ENCODE measurements at regions not wholly inside any gene's neighbourhood (a gene's known extent, or its start where the extent isn't known, plus 50 kb on each side); places are given as distances from the start of the nearest gene placed in this dataset.
"Not testable (repeated sequence)": the region's sequence is repeated elsewhere in the genome, so short reads cannot be mapped to it uniquely, and the experiment has no call there.

DNA sequence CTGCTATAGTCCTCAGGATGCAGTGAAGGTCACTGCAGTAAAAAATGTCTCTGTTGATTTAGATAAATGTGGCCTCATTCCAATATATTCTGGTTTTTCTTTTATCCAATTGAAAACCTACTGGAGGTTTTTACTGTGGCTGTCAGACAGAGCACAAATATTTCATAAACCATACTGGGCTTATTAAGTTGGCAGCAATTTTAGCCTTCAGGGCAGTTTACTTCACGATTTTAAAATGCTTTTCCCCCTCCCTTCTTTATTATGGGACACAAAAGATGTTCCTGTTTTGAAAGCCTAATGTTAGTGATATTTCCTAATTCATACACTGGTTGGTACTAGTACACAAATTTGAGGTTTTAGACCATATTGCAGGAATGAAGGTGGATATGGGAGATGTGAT is 939.4 kb downstream of the C4orf33 start:
- no peaks in the 10 kb centered on the region for H3K79me2 ChIP-seq (ENCODE audit: control insufficient read depth, insufficient read depth, low read length)
- H4K20me1 ChIP-seq (ENCODE audit: control insufficient read depth, extremely low read depth, insufficient read depth, low read length) = no peaks in the 10 kb centered on the region
- no peak overlapping the region for H3K27ac ChIP-seq (ENCODE audit: insufficient read depth, low read length)
- no peak overlapping the region for H3K4me3 ChIP-seq (replicated peaks in 1 of 4; ENCODE audit: control extremely low read depth in 1 of 4, insufficient read depth in 1 of 4, low read depth in 3 of 4, low read length in 4 of 4)
- H3K9ac ChIP-seq (ENCODE audit: insufficient read depth, low read length) = no peak overlapping the region
- no peak overlapping the region for H2AFZ ChIP-seq (ENCODE audit: low read length)
- no peak for DNase-seq (ENCODE audit: low read depth in 2 of 2)
- H3K4me1 ChIP-seq (ENCODE audit: control insufficient read depth, extremely low read depth, insufficient read depth, low read length) = no peaks in the 10 kb centered on the region
- H3K36me3 ChIP-seq (ENCODE audit: control insufficient read depth, insufficient read depth, low read length) = no peaks in the 10 kb centered on the region
- no peaks in the 10 kb centered on the region for H3K9me3 ChIP-seq (ENCODE audit: control insufficient read depth, insufficient read depth, low read depth, low read length)
- H3K27me3 ChIP-seq (ENCODE audit: control insufficient read depth, insufficient read depth, low read length) = no peaks in the 10 kb centered on the region
- TF ChIP-seq CTCF (conservative IDR thresholded peaks at IDR 0.05 in 1 of 2, IDR thresholded peaks at IDR 0.05 in 1 of 2; ENCODE audit: low read depth in 1 of 2, low read length in 2 of 2) = no peak
- TF ChIP-seq EZH2 (IDR thresholded peaks at IDR 0.05; ENCODE audit: low read length, missing control alignments) = no peak
- no peak overlapping the region for H3K4me2 ChIP-seq (ENCODE audit: extremely low read depth, insufficient read depth, low read length)

DNA sequence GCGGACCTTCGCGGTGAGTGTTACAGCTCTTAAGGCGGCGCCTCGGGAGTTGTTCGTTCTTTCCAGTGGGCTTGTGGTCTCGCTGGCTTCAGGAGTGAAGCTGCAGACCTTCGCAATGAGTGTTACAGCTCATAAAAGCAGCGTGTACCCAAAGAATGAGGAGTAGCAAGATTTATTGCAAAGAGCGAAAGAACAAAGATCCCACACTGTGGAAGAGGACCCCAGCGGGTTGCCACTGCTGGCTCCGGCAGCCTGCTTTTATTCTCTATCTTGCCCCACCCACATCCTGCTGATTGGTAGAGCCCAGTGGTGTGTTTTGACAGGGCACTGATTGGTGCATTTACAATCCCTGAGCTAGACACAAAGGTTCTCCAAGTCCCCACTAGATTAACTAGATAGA is 941.9 kb downstream of the C4orf33 start:
- H3K4me3 ChIP-seq (replicated peaks in 1 of 4; ENCODE audit: control extremely low read depth in 1 of 4, insufficient read depth in 1 of 4, low read depth in 3 of 4, low read length in 4 of 4); H3K9me3 ChIP-seq (ENCODE audit: control insufficient read depth, insufficient read depth, low read depth, low read length); DNase-seq (ENCODE audit: low read depth in 2 of 2); H3K27me3 ChIP-seq (ENCODE audit: control insufficient read depth, insufficient read depth, low read length); H3K4me2 ChIP-seq (ENCODE audit: extremely low read depth, insufficient read depth, low read length); H3K36me3 ChIP-seq (ENCODE audit: control insufficient read depth, insufficient read depth, low read length); H3K27ac ChIP-seq (ENCODE audit: insufficient read depth, low read length); H4K20me1 ChIP-seq (ENCODE audit: control insufficient read depth, extremely low read depth, insufficient read depth, low read length); H3K9ac ChIP-seq (ENCODE audit: insufficient read depth, low read length); H3K4me1 ChIP-seq (ENCODE audit: control insufficient read depth, extremely low read depth, insufficient read depth, low read length); H3K79me2 ChIP-seq (ENCODE audit: control insufficient read depth, insufficient read depth, low read length); H2AFZ ChIP-seq (ENCODE audit: low read length): not testable (repeated sequence)

DNA sequence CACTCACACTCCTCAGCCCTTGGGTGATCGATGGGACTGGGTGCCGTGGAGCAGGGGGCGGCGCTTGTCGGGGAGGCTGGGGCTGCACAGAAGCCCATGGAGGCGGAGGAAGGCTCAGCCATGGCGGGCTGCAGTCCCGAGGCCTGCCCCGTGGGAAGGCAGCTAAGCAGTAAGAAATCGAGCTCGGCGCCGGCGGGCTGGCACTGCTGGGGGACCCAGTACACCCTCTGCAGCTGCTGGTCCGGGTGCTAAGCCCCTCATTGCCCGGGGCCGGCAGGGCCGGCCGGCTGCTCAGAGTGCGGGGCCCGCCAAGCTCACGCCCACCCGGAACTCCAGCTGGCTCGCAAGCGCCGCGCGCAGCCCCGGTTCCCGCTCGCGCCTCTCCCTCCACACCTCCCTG is 942.6 kb downstream of the C4orf33 start:
- H3K36me3 ChIP-seq (ENCODE audit: control insufficient read depth, insufficient read depth, low read length); H2AFZ ChIP-seq (ENCODE audit: low read length); H3K79me2 ChIP-seq (ENCODE audit: control insufficient read depth, insufficient read depth, low read length); H3K27ac ChIP-seq (ENCODE audit: insufficient read depth, low read length); H3K4me2 ChIP-seq (ENCODE audit: extremely low read depth, insufficient read depth, low read length); H3K4me3 ChIP-seq (replicated peaks in 1 of 4; ENCODE audit: control extremely low read depth in 1 of 4, insufficient read depth in 1 of 4, low read depth in 3 of 4, low read length in 4 of 4); DNase-seq (ENCODE audit: low read depth in 2 of 2); H4K20me1 ChIP-seq (ENCODE audit: control insufficient read depth, extremely low read depth, insufficient read depth, low read length); H3K4me1 ChIP-seq (ENCODE audit: control insufficient read depth, extremely low read depth, insufficient read depth, low read length); H3K27me3 ChIP-seq (ENCODE audit: control insufficient read depth, insufficient read depth, low read length); H3K9me3 ChIP-seq (ENCODE audit: control insufficient read depth, insufficient read depth, low read depth, low read length); H3K9ac ChIP-seq (ENCODE audit: insufficient read depth, low read length): not testable (repeated sequence)

GRCh38 chr4:130043732-130044160 is 947.8 kb downstream of the C4orf33 start:
- TF ChIP-seq EZH2 (IDR thresholded peaks at IDR 0.05; ENCODE audit: low read length, missing control alignments) (no peak), CTCF (conservative IDR thresholded peaks at IDR 0.05 in 1 of 2, IDR thresholded peaks at IDR 0.05 in 1 of 2; ENCODE audit: low read depth in 1 of 2, low read length in 2 of 2) (no peak)
- no peaks in the 10 kb centered on the region for H3K27me3 ChIP-seq (ENCODE audit: control insufficient read depth, insufficient read depth, low read length)
- peak in 1 of 2 donors; percentile 3 for DNase-seq (ENCODE audit: low read depth in 2 of 2)
- no peaks in the 10 kb centered on the region for H3K9me3 ChIP-seq (ENCODE audit: control insufficient read depth, insufficient read depth, low read depth, low read length)
- H3K4me3 ChIP-seq (replicated peaks in 1 of 4; ENCODE audit: control extremely low read depth in 1 of 4, insufficient read depth in 1 of 4, low read depth in 3 of 4, low read length in 4 of 4) = no peak overlapping the region
- no peak overlapping the region for H3K4me2 ChIP-seq (ENCODE audit: extremely low read depth, insufficient read depth, low read length)
- no peak overlapping the region for H3K27ac ChIP-seq (ENCODE audit: insufficient read depth, low read length)
- no peaks in the 10 kb centered on the region for H3K79me2 ChIP-seq (ENCODE audit: control insufficient read depth, insufficient read depth, low read length)
- no peak overlapping the region for H2AFZ ChIP-seq (ENCODE audit: low read length)
- H3K36me3 ChIP-seq (ENCODE audit: control insufficient read depth, insufficient read depth, low read length) = no peaks in the 10 kb centered on the region
- H3K9ac ChIP-seq (ENCODE audit: insufficient read depth, low read length) = no peak overlapping the region
- no peaks in the 10 kb centered on the region for H4K20me1 ChIP-seq (ENCODE audit: control insufficient read depth, extremely low read depth, insufficient read depth, low read length)
- no peaks in the 10 kb centered on the region for H3K4me1 ChIP-seq (ENCODE audit: control insufficient read depth, extremely low read depth, insufficient read depth, low read length)

Data from fibroblast of lung (primary cell).